Mesenchymal stem cell (in vitro differentiated cells and primary cell): ENCODE measurements at regions not wholly inside any gene's neighbourhood (a gene's known extent, or its start where the extent isn't known, plus 50 kb on each side); places are given as distances from the start of the nearest gene placed in this dataset.

Experiments used
- DNase-seq: peaks from one replicate; pipeline ENCODE4 v3.0.0-alpha.2; 2013
- H2AFZ ChIP-seq: one replicate; pipeline ENCODE4 v1.6.1; 2013; ENCODE audit warnings: low read depth, mild to moderate bottlenecking, control low read depth, inconsistent platforms, low read length, moderate library complexity
- H2AK5ac ChIP-seq: 2 replicates; pipeline ENCODE4 v1.6.1; 2013; ENCODE audit warnings: low read length, moderate library complexity, mild to moderate bottlenecking, inconsistent platforms; ENCODE audit not compliant: severe bottlenecking
- H2BK120ac ChIP-seq: one replicate; pipeline ENCODE4 v1.6.1; 2013; ENCODE audit warnings: low read depth, mild to moderate bottlenecking, inconsistent platforms, low read length, moderate library complexity
- H2BK12ac ChIP-seq, 2 experiments: one replicate each; pipeline ENCODE4 v1.6.1; 2013; ENCODE audit warnings: inconsistent platforms in 2 of 2, low read length in 2 of 2, mild to moderate bottlenecking in 2 of 2, moderate library complexity in 2 of 2, control low read depth in 1 of 2
- H2BK15ac ChIP-seq: one replicate; pipeline ENCODE4 v1.6.1; 2013; ENCODE audit warnings: mild to moderate bottlenecking, low read depth, inconsistent platforms; ENCODE audit not compliant: poor library complexity, severe bottlenecking
- H2BK5ac ChIP-seq: 2 replicates; pipeline ENCODE4 v1.6.1; 2013; ENCODE audit warnings: low read depth, mild to moderate bottlenecking, low read length, control low read depth, inconsistent platforms; ENCODE audit not compliant: poor library complexity, severe bottlenecking
- H3K14ac ChIP-seq, 2 experiments: one replicate each; pipeline ENCODE4 v1.6.1; 2013; ENCODE audit warnings: inconsistent platforms in 2 of 2, low read length in 2 of 2, control low read depth in 1 of 2, mild to moderate bottlenecking in 1 of 2, moderate library complexity in 1 of 2
- H3K18ac ChIP-seq, 2 experiments: one replicate each; pipeline ENCODE4 v1.6.1; 2013; ENCODE audit warnings: inconsistent platforms in 2 of 2, low read length in 2 of 2, control low read depth in 1 of 2, low read depth in 1 of 2, mild to moderate bottlenecking in 1 of 2
- H3K23ac ChIP-seq, 2 experiments: one replicate each; pipeline ENCODE4 v1.6.1; 2013; ENCODE audit warnings: inconsistent platforms in 2 of 2, low read length in 2 of 2, mild to moderate bottlenecking in 2 of 2, moderate library complexity in 2 of 2, control low read depth in 1 of 2
- H3K27ac ChIP-seq: 2 replicates; pipeline ENCODE4 v1.5.1; 2013; ENCODE audit warnings: mild to moderate bottlenecking, moderate library complexity, low read length, control low read depth, inconsistent platforms; ENCODE audit not compliant: poor library complexity, severe bottlenecking
- H3K27me3 ChIP-seq, 2 experiments: 2 replicates each; pipeline versions ENCODE4 v1.6.1 to v1.7.0; 2013; ENCODE audit warnings: low read length in 2 of 2, mild to moderate bottlenecking in 2 of 2, moderate library complexity in 2 of 2, control low read depth in 1 of 2, inconsistent platforms in 1 of 2; ENCODE audit not compliant: control insufficient read depth in 1 of 2, insufficient read depth in 1 of 2
- H3K36me3 ChIP-seq, 2 experiments: 2 replicates each; pipeline versions ENCODE4 v1.6.1 to v1.7.0; 2013; ENCODE audit warnings: low read length in 2 of 2, control low read depth in 1 of 2, inconsistent platforms in 1 of 2, low read depth in 1 of 2, mild to moderate bottlenecking in 1 of 2; ENCODE audit not compliant: insufficient read depth in 2 of 2, control insufficient read depth in 1 of 2
- H3K4ac ChIP-seq, 2 experiments: one replicate each; pipeline ENCODE4 v1.6.1; 2013; ENCODE audit warnings: inconsistent platforms in 2 of 2, low read length in 2 of 2, mild to moderate bottlenecking in 2 of 2, moderate library complexity in 2 of 2, control low read depth in 1 of 2, low read depth in 1 of 2
- H3K4me1 ChIP-seq: 2 replicates; pipeline ENCODE4 v1.6.1; 2013; ENCODE audit warnings: low read depth, low read length, control low read depth; ENCODE audit not compliant: control insufficient read depth, insufficient read depth
- H3K4me2 ChIP-seq: 2 replicates; pipeline ENCODE4 v1.6.1; 2013; ENCODE audit warnings: low read length, mild to moderate bottlenecking, inconsistent platforms; ENCODE audit not compliant: poor library complexity, severe bottlenecking
- H3K4me3 ChIP-seq, 2 experiments: 2 replicates each; pipeline versions ENCODE4 v1.5.1 to v1.7.0; 2013; ENCODE audit warnings: low read length in 2 of 2, mild to moderate bottlenecking in 2 of 2, control low read depth in 1 of 2, low read depth in 1 of 2; ENCODE audit not compliant: insufficient read depth in 1 of 2
- H3K79me1 ChIP-seq: replicated peaks from 2 replicates; pipeline ENCODE4 v1.6.1; 2013; ENCODE audit warnings: mild to moderate bottlenecking, control low read depth, low read length, inconsistent platforms; ENCODE audit not compliant: poor library complexity, severe bottlenecking
- H3K9ac ChIP-seq: 2 replicates; pipeline ENCODE4 v1.7.0; 2013; ENCODE audit warnings: mild to moderate bottlenecking, low read length, moderate library complexity
- H3K9me3 ChIP-seq: 2 replicates; pipeline ENCODE4 v1.7.0; 2013; ENCODE audit warnings: mild to moderate bottlenecking, low read length; ENCODE audit not compliant: control insufficient read depth
- H4K8ac ChIP-seq: one replicate; pipeline ENCODE4 v1.6.1; 2013; ENCODE audit warnings: inconsistent platforms, mild to moderate bottlenecking, low read length, moderate library complexity
- H4K91ac ChIP-seq: one replicate; pipeline ENCODE4 v1.6.1; 2013; ENCODE audit warnings: mild to moderate bottlenecking, low read length, inconsistent platforms
- WGBS: methylation state at CpG from one replicate; pipeline ENCODE4 v1.1.7; 2013; ENCODE audit warnings: mixed read lengths; 5-methylcytosine and 5-hydroxymethylcytosine counted together

DNA sequence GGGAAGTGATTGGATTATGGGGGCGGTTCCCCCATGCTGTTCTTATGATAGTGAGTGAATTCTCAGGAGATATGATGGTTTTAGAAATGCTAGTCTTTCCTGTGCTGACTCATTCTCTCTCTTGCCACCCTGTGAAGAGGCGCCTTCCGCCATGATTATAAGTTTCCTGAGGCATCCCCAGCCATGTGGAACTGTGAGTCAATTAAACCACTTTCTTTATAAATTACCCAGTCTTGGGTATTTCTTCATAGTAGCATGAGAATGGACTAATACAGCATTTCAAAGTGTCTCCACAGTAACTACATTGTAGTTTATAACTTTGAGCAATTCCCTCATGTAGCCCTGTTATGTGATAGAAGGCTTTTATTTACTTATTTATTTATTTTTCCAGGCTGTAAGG, 128.8 kb upstream of the CHRNA7 start:
- H3K18ac ChIP-seq, result no peak overlapping the region
- H4K8ac ChIP-seq, result no peak overlapping the region
- no peaks in the 10 kb centered on the region for H3K27me3 ChIP-seq
- no peak overlapping the region for H2BK5ac ChIP-seq
- H3K4ac ChIP-seq, result no peak overlapping the region
- no peak overlapping the region for H2BK120ac ChIP-seq
- H3K14ac ChIP-seq, result no peak overlapping the region
- H3K4me1 ChIP-seq, result no peaks in the 10 kb centered on the region
- H3K4me3 ChIP-seq, result no peak overlapping the region
- H3K27ac ChIP-seq, result no peak overlapping the region
- H3K9ac ChIP-seq, result no peak overlapping the region
- no peaks in the 10 kb centered on the region for H3K36me3 ChIP-seq
- no peak overlapping the region for H4K91ac ChIP-seq
- no peak overlapping the region for H3K23ac ChIP-seq
- no peak overlapping the region for H2AK5ac ChIP-seq
- no peak overlapping the region for H2BK15ac ChIP-seq
- H3K9me3 ChIP-seq, result peaks cover 25% of the 10 kb centered on the region
- no peak overlapping the region for H3K4me2 ChIP-seq
- no peaks in the 10 kb centered on the region for H3K79me1 ChIP-seq
- H2BK12ac ChIP-seq, result no peak overlapping the region
- DNase-seq, result no peak
- WGBS, result 57% methylated on average over 1 of the region's 3 CpGs
- H2AFZ ChIP-seq, result no peak overlapping the region

DNA sequence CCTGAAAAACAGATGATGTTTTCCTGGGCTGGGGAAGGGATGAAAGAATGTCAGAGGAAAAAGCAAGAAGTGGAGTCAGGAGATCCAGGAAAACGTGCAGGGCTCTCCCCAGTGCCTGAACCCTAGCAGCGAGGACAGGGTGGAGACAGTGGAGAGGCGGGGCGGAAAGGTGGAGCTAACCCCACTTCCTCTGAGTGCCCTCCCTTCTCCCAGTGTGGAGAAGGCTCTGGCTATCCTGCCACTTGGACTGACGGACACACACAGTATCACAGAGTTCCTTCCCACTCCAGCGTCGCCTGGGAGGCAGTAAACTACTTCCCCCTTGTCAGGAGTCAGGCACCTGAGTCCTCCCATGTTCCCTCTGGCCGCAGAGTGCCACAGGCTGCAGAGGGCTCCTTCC, 125.3 kb upstream of the CHRNA7 start:
- H4K8ac ChIP-seq, result no peak overlapping the region
- H3K18ac ChIP-seq, result no peak overlapping the region
- no peak overlapping the region for H3K9ac ChIP-seq
- no peak overlapping the region for H2AK5ac ChIP-seq
- H2BK15ac ChIP-seq, result no peak overlapping the region
- H2BK5ac ChIP-seq, result no peak overlapping the region
- no peak overlapping the region for H2BK12ac ChIP-seq
- H3K79me1 ChIP-seq, result no peaks in the 10 kb centered on the region
- H3K4me3 ChIP-seq, result no peak overlapping the region
- no peaks in the 10 kb centered on the region for H3K36me3 ChIP-seq
- H2BK120ac ChIP-seq, result no peak overlapping the region
- H3K4me1 ChIP-seq, result no peaks in the 10 kb centered on the region
- DNase-seq, result no peak
- no peaks in the 10 kb centered on the region for H3K27me3 ChIP-seq
- no peak overlapping the region for H3K27ac ChIP-seq
- H3K4me2 ChIP-seq, result no peak overlapping the region
- H3K23ac ChIP-seq, result no peak overlapping the region
- no peak overlapping the region for H3K4ac ChIP-seq
- H3K9me3 ChIP-seq, result peaks cover 3% of the 10 kb centered on the region
- H4K91ac ChIP-seq, result no peak overlapping the region
- WGBS, result 27% methylated on average over 8 of the region's 8 CpGs
- H2AFZ ChIP-seq, result no peak overlapping the region
- no peak overlapping the region for H3K14ac ChIP-seq

DNA sequence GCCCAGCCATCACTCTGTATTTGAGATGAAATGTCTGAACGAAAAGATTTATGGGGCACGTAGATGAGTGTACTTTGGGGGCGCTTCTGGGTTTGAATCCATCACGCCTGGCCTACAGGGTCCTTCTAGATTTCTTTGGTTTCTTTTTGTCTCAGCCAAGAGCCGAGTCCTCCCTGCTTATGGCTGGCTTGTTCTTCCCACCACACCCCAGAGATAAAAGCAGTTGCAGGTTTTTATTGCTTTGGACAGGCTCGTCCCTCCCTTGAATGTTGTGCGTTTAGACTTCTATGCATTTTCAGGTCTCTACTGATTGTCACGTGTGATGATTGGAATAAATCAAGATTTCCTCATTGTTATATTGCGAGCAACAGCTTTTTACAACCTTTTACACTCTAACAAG, 104.8 kb upstream of the CHRNA7 start:
- no peak for DNase-seq
- no peak overlapping the region for H2AK5ac ChIP-seq
- H3K9ac ChIP-seq, result no peak overlapping the region
- 78% methylated on average over 9 of the region's 9 CpGs for WGBS
- no peak overlapping the region for H3K4me2 ChIP-seq
- H2BK12ac ChIP-seq, result no peak overlapping the region
- no peak overlapping the region for H3K23ac ChIP-seq
- no peak overlapping the region for H4K8ac ChIP-seq
- no peak overlapping the region for H3K4ac ChIP-seq
- no peak overlapping the region for H2BK5ac ChIP-seq
- no peak overlapping the region for H2BK120ac ChIP-seq
- H3K27ac ChIP-seq, result no peak overlapping the region
- H3K4me3 ChIP-seq, result no peak overlapping the region
- no peak overlapping the region for H2BK15ac ChIP-seq
- H2AFZ ChIP-seq, result no peak overlapping the region
- no peaks in the 10 kb centered on the region for H3K4me1 ChIP-seq
- H3K9me3 ChIP-seq, result peaks cover 14% of the 10 kb centered on the region
- H4K91ac ChIP-seq, result no peak overlapping the region
- H3K14ac ChIP-seq, result no peak overlapping the region
- H3K36me3 ChIP-seq, result no peaks in the 10 kb centered on the region
- no peaks in the 10 kb centered on the region for H3K79me1 ChIP-seq
- no peak overlapping the region for H3K18ac ChIP-seq
- H3K27me3 ChIP-seq, result no peaks in the 10 kb centered on the region

DNA sequence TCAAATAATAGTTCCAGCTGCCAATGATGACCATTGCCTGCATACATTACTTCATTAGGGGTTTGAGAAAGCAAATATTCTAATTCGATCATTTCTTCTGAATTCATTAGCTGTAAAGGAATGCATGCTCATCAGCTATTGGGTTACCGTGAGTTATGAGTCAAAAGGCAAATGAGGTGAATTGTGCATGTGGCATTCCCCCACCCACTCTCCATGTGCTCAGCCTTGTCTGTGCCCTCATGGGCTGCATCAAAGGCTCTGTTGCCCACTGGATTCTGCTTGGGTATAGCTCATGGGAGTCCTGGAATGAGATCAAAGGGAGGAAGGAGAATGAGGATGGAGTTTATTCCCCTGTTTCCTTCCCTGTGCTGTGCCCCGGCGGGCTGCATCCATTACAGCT, 99.3 kb upstream of the CHRNA7 start:
- Histone ChIP-seq H3K36me3 (no peaks in the 10 kb centered on the region), H3K4ac (no peak overlapping the region), H3K23ac (no peak overlapping the region), H2BK12ac (no peak overlapping the region), H3K27ac (no peak overlapping the region), H2AK5ac (no peak overlapping the region), H3K4me2 (no peak overlapping the region), H3K4me3 (no peak overlapping the region), H3K4me1 (no peaks in the 10 kb centered on the region), H3K18ac (no peak overlapping the region), H3K14ac (no peak overlapping the region), H3K27me3 (no peaks in the 10 kb centered on the region), H2BK5ac (no peak overlapping the region), H3K9ac (no peak overlapping the region), H2BK120ac (no peak overlapping the region), H3K9me3 (no peaks in the 10 kb centered on the region), H3K79me1 (no peaks in the 10 kb centered on the region), H4K8ac (no peak overlapping the region), H4K91ac (no peak overlapping the region), H2AFZ (no peak overlapping the region), H2BK15ac (no peak overlapping the region)
- 95% methylated on average over 4 of the region's 4 CpGs for WGBS
- DNase-seq, result no peak
